Stomach (tissue), 8 donors: ENCODE measurements at regions not wholly inside any gene's neighbourhood (a gene's known extent, or its start where the extent isn't known, plus 50 kb on each side); places are given as distances from the start of the nearest gene placed in this dataset.

ENCODE experiments used
- DNase-seq, 2 donors: peaks; one replicate each; pipeline versions ENCODE4 v3.0.0 to v3.0.0-alpha.2; 2013 to 2019
- H3K27ac ChIP-seq, 5 donors: fragments of 200-600 bp in 4 of 5; sonication (generic) in 4 of 5; one replicate each; pipeline ENCODE4 v1.5.1; 2013 to 2019; ENCODE audit warnings: mild to moderate bottlenecking in 1 of 5, moderate library complexity in 1 of 5
- H3K27me3 ChIP-seq, 3 donors: fragments of 200-600 bp; sonication (generic); one replicate each; pipeline ENCODE4 v1.5.1; 2017 to 2019; ENCODE audit warnings: mixed run types in 1 of 3
- H3K36me3 ChIP-seq, 4 donors: fragments of 200-600 bp; sonication (generic); 1 replicate in 3 of 4; 2 replicates in 1 of 4; pipeline ENCODE4 v1.5.1; 2016 to 2019
- H3K4me1 ChIP-seq, 4 donors: fragments of 200-600 bp; sonication (generic); one replicate each; pipeline ENCODE4 v1.5.1; 2016 to 2019
- H3K4me3 ChIP-seq, 4 donors: fragments of 200-600 bp; sonication (generic) in 3 of 4; one replicate each; pipeline ENCODE4 v1.5.1; 2016 to 2019; ENCODE audit warnings: mild to moderate bottlenecking in 1 of 4
- H3K9me3 ChIP-seq, 4 donors: fragments of 200-600 bp; sonication (generic); one replicate each; pipeline ENCODE4 v1.5.1; 2016 to 2019
- CTCF ChIP-seq, 7 experiments: fragments of 450-650 bp in 4 of 7; fragments of 200-600 bp in 3 of 7; sonication (generic) in 3 of 7; IDR thresholded peaks; one replicate each; pipeline ENCODE4 v1.5.1; 2016 to 2019; ENCODE audit warnings: antibody characterized with exemption in 7 of 7, control low read depth in 2 of 7, mild to moderate bottlenecking in 1 of 7
- EP300 ChIP-seq: sonication (generic); formaldehyde crosslinking; IDR thresholded peaks from one replicate; pipeline ENCODE4 v1.6.1; 2017; ENCODE audit warnings: antibody characterized with exemption
- POLR2A ChIP-seq, 4 donors: fragments of 450-650 bp; IDR thresholded peaks; one replicate each; pipeline ENCODE4 v1.6.1; 2016; ENCODE audit warnings: antibody characterized with exemption in 4 of 4, control low read depth in 2 of 4, mild to moderate bottlenecking in 1 of 4, moderate library complexity in 1 of 4
- POLR2AphosphoS5 ChIP-seq, 3 donors: sonication (generic); formaldehyde crosslinking; IDR thresholded peaks; one replicate each; pipeline ENCODE4 v1.6.1; 2016; ENCODE audit warnings: antibody characterized with exemption in 3 of 3
- WGBS, 5 donors: extraction: QIAGEN DNeasy Blood & Tissue Kit in 3 of 5; methylation state at CpG; one replicate each; pipeline versions ENCODE4 v1.1.5 to v1.1.7; 2013 to 2018; 5-methylcytosine and 5-hydroxymethylcytosine counted together
- intact Hi-C: fragments of 100-400 bp; cut with DNase I; formaldehyde crosslinking; loops from one replicate; pipeline ENCODE4 v1.15.1; 2023; ENCODE audit warnings: low total_unique reads
- donor health status: healthy with polysubstance abuse.
- donor health status: Bipolar disorder and iron deficiency.
- donor health status: healthy.

- Histone ChIP-seq H3K4me1 (peaks cover 0 to 6% (median 0%) of the 10 kb centered on the region in 4 donors), H3K9me3 (no peaks in the 10 kb centered on the region), H3K36me3 (no peaks in the 10 kb centered on the region), H3K27ac (no peak overlapping the region), H3K4me3 (no peak overlapping the region), H3K27me3 (no peaks in the 10 kb centered on the region)
- intact Hi-C loops: no loop called here
- 90 to 96% (median 93%) methylated on average over 7 of the region's 7 CpGs for WGBS, 5 donors
- TF ChIP-seq POLR2AphosphoS5 (IDR thresholded peaks at IDR 0.05) (no peak), EP300 (no peak), POLR2A (IDR thresholded peaks at IDR 0.05) (no peak), CTCF (IDR thresholded peaks at IDR 0.05) (no peak)
- no peak for DNase-seq
Measured at GRCh38 chrX:4706961-4707360, 993.5 kb upstream of the PRKX start.

GRCh38 chrX:4690521-4690920 lies 977.1 kb upstream of the PRKX start:
- DNase-seq: no peak
- Histone ChIP-seq H3K27ac (no peak overlapping the region), H3K4me1 (no peaks in the 10 kb centered on the region), H3K9me3 (no peaks in the 10 kb centered on the region), H3K36me3 (no peaks in the 10 kb centered on the region), H3K27me3 (no peaks in the 10 kb centered on the region), H3K4me3 (no peak overlapping the region)
- WGBS, 5 donors: 93 to 96% (median 94%) methylated on average over 2 of the region's 2 CpGs
- no peak for TF ChIP-seq CTCF (IDR thresholded peaks at IDR 0.05)
- no peak for TF ChIP-seq POLR2AphosphoS5 (IDR thresholded peaks at IDR 0.05)
- TF ChIP-seq POLR2A (IDR thresholded peaks at IDR 0.05): no peak
- TF ChIP-seq EP300: no peak
- intact Hi-C loops: no loop called here

DNA sequence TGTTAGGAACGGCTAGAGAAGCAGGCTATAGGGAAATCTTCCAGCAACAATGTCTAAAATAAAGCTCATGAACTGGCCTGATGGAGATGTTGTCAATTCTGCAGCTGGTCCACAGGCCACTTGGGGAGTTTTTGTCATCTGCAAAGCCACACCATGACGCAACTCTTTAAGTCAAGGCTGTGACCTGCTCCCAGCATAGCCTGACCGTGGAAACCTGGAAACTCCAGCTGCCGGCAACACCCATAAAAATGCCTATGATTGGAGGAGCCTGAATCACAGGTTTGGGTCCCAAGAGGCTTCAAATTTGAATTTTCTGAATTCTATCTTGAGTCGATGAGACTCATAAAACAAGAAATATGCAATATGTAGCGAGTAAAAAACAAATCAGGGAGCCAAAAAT lies 969.2 kb upstream of the PRKX start:
- WGBS, 5 donors: 69 to 88% (median 73%) methylated on average over 6 of the region's 6 CpGs

GRCh38 chrX:4675686-4676300 lies 962.3 kb upstream of the PRKX start:
- 20 to 44% (median 27%) methylated on average over 4 of the region's 4 CpGs for WGBS, 5 donors
- H3K27me3 ChIP-seq: no peaks in the 10 kb centered on the region
- no peaks in the 10 kb centered on the region for H3K36me3 ChIP-seq
- DNase-seq: peak; percentile 30 to 39
- H3K9me3 ChIP-seq: peaks cover 0 to 3% (median 0%) of the 10 kb centered on the region in 4 donors
- TF ChIP-seq CTCF (IDR thresholded peaks at IDR 0.05): no peak
- TF ChIP-seq POLR2AphosphoS5 (IDR thresholded peaks at IDR 0.05): no peak
- TF ChIP-seq EP300: no peak
- no peak for TF ChIP-seq POLR2A (IDR thresholded peaks at IDR 0.05)
- H3K4me3 ChIP-seq: no peak overlapping the region
- intact Hi-C loops: no loop called here
- peak overlapping the region in 1 of 5 donors; percentile 36 for H3K27ac ChIP-seq
- no peaks in the 10 kb centered on the region for H3K4me1 ChIP-seq

More for the DNA sequence above, 969.2 kb upstream of the PRKX start:
- Histone ChIP-seq H3K27me3 (no peaks in the 10 kb centered on the region), H3K9me3 (no peaks in the 10 kb centered on the region), H3K27ac (no peak overlapping the region), H3K4me3 (no peak overlapping the region), H3K36me3 (no peaks in the 10 kb centered on the region), H3K4me1 (no peaks in the 10 kb centered on the region)
- TF ChIP-seq POLR2AphosphoS5 (IDR thresholded peaks at IDR 0.05): no peak
- TF ChIP-seq CTCF (IDR thresholded peaks at IDR 0.05): no peak
- TF ChIP-seq EP300: no peak
- no peak for TF ChIP-seq POLR2A (IDR thresholded peaks at IDR 0.05)
- intact Hi-C loops: no loop called here
- no peak for DNase-seq
